ENCODE measurements at regions not wholly inside any gene's neighbourhood (a gene's known extent, or its start where the extent isn't known, plus 50 kb on each side); places are given as distances from the start of the nearest gene placed in this dataset.

DNA sequence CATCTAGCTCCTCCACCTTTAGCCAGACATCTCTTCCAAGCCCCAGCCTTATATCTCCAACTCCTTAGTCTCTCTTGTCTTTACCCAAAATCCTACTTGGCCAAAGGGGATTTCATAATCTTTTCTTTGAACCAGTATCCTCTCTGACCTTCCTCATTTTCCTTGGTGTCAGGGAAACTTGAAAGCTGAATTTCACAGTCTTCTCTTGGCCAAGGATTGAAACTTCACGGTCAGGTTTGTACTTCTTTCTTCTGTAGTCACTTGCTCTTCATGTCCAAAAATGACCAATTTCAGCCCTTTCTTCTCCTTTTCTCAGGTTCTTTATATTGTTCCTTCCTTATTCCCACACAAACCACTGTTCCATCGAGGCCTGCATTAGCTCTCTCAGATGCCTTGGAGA is 473.7 kb upstream of the KLF4 start:
- DNase-seq (ENCODE audit: low read depth in 2 of 2) = no peak

DNA sequence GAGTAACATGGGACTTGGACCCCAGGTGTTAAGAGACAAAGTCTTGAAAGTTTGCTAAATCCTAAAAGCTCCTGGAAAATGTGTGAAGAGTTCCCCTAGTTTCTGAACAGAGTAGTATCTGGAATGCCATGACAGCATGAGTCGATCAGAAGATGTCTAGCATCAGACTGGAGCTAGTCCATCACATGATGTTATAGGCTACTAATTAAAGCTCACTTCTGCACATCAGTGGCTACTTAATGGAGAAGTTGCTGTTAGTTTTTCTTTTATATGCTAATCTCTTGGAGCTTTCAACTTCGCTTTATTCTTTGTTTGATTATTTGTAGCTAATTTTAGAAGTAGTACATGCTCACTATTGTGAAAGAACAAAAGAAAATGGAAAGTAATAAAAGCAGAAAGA is 471.3 kb upstream of the KLF4 start:
- no peak for DNase-seq (ENCODE audit: low read depth in 2 of 2)

DNA sequence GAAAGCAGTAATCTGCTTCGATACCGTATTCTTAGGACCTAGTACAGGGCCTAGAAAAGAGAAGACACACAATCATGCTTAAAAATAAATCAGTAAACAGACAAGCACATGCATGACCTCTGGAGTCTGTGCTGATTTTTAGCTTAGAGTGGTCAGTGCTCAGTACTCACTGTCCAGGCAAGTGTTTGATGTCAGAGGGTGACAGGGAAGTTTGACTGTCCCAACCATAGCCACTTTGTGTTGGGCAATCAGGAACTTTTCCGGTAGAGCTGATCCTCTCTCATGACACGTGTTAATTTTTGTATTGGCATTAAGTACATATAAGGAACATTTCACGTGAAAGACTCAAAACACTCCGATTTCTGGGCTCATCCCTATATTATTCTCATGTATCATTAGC is 464.7 kb upstream of the KLF4 start:
- no peak for DNase-seq (ENCODE audit: low read depth in 2 of 2)

DNA sequence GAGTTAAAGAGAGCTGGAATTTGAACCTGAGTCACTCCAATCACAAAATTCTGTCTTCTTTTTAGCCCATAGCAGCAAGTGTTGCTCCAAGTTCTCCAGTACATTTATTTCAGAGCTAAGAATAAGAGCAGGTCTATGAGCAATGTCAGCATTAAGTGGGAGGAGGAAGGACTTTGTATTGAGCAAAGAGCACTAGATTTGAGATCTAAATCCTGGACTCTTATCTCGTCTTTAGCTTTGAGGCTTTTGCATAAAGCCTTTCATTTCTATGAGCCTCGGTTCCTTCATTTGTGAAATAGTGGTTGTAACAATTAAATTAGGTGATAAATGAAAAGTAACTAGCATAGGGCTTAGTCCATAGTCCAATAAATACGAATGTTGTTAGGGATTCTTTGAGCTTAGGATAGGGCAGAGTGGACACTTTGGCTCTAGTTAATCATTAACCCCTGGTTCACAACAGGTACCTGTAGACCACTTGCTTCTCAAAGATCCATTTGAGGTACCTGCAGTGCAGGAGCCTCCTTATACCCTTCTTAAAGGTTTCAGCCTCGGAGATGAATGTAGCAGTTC is 464.1 kb upstream of the KLF4 start:
- DNase-seq (ENCODE audit: low read depth in 2 of 2) = no peak

DNA sequence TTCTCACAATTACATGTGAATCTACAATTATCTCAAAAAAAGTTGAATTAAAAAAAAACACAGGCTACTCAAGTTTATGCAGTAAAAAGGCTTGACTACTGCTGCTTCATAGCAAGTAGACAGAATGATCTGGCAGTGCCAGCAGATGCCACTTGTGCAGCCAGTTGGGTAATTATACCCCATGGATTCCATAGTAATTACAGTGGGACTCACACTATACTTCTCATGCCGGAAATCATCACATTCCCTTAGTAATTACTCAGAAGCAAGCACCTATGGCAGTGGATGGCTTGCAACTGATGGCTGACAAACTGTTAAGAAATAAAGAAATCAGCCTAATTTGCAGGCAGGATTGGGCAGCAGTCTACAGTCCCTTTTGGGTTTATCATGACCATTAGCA is 463.2 kb upstream of the KLF4 start:
- DNase-seq (ENCODE audit: low read depth in 2 of 2) = no peak

DNA sequence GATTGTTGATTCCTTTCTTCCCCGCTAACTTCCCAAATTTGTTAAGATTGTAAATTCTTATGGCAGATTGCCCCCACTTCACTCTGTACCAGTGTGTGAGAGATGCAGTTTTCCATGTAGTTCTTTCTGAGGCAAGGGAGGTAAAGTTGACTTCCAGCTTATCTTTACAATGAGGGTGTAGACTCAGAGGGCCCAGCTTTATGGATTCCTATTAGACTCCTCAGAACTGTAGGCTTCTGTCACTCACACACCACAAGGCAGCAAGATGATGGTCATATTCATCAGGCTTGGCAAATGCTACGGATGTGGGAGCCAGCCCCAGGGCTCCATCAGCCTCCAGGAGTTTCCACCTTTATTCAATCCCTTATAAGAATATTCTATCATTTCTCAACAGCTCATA is 461.9 kb upstream of the KLF4 start:
- no peak for DNase-seq (ENCODE audit: low read depth in 2 of 2)

DNA sequence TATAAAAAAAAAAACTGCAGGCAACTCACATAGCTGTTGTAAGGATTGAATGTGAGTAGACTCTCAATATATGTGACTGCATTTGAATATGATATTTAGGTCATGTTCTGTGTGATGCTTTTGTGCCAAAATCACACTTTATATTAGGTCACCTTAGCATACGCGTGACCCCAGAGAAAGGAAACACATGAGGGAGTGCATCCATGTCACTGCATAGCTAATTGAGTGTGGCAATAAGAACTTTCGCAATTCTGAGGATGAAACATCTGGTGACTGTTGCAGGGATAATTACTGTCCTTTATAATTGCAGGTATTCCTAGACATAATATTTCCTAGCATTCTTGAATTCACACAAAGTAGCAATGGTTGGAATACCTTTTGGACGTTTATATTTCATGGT is 459.5 kb upstream of the KLF4 start:
- no peak for DNase-seq (ENCODE audit: low read depth in 2 of 2)

DNA sequence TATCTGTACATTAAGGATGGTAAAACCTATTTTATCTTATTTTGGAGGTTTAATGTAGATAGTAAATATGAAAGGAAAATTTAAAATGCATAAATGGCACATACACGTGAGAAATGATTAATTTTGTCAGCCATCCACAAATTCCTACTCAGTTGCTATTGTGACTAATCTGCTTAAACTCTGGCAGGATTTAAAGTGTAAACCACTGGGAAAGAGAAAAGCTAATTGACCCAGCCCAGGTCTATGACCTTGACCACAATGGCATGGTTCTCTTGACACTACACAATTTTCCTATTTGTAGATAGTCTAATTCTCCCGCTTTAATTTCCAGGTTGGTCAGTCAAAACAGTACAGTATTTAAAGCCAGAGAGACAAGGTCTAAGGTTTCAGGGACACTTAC is 459.0 kb upstream of the KLF4 start:
- DNase-seq (ENCODE audit: low read depth in 2 of 2) = no peak

DNA sequence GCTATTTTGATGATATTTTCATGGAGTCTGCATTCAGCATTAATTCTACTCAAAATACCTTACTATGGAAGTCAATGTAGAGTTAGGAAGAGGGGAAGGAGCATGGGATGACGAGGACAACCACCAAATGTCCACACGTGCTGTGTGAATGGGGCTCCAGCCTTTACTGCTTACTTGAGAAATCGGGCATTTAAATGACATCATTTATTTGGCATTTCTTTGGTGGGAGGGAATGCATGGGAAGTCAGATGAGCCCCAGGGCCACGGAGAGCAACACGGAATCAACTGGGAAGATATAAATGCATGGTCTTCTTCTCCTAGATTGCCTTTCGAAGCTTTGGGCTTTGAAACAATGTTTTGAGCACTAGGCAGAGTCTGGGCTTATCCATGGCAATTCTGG is 458.5 kb upstream of the KLF4 start:
- DNase-seq (ENCODE audit: low read depth in 2 of 2) = no peak

DNA sequence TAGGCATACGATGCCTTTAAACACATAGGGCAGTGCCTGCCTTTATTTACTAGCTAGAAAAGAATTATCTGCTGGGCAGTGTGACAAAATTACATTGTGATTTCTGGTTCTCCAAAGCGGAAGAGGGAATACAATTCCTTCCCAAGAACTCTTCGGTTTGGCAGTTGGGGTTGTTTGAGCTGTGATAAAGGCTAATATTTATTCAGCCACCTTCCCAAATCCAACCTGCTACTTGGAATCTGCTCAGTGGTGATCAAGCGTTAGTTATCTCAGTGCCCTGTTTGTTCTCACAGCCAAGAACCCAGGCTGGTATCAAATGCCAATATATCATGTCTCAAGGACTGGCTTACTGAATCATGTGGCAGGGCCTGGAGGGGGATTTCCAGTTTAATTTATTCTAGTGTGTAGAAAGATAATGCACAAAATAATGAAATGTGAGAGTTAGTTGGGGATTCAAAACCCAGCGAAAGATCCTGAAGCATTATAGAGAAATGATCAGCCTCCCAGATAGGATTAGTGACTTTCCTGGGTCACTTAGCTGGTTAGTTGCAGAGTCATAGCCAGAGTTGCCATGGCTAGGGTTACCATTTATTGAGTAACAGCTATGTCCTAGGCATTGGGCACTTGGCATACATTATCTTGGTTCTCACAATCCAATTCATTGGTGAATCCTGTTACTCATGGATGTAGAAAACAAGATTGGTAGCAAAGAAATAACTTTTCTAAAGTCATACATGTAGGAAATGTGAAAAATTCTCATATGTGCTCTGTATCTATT is 457.0 kb upstream of the KLF4 start:
- no peak for DNase-seq (ENCODE audit: low read depth in 2 of 2)

DNA sequence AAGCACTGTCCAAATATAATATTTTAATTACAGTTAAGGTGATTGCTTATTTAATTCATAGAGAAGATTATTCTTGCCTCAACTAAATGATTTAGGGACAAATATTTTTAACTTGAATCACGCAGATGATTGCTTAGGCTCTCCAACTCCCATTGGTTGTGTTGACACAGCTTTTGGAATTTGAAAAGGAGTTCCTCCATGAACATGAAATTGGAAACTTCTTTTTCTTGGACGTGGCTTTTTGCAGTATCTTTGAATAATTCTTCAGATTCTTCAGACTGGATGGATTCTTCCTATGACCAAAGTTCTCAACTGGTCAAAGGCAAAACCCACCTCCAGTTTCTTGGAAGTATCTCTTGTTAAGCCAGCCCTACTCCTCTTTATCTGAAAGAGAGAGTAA is 456.4 kb upstream of the KLF4 start:
- no peak for DNase-seq (ENCODE audit: low read depth in 2 of 2)

DNA sequence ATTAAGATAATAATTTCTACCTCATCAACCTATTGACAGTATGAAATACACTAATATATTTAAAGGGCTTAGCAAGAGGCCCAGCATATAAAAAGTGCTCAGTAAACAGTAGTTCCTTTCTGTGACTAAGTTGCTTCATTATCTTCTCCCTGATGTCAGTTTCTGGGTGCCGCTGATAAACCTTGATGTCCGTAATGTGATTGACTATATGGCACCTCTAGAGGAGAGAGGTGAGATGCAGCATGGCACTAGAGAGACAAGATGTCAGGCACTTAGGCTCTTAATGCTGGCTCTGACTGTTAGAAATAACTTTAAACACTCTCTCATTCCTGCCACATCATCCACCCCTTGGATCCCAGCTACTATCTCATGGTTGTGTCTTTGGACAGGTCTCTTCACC is 455.9 kb upstream of the KLF4 start:
- DNase-seq (ENCODE audit: low read depth in 2 of 2) = no peak

DNA sequence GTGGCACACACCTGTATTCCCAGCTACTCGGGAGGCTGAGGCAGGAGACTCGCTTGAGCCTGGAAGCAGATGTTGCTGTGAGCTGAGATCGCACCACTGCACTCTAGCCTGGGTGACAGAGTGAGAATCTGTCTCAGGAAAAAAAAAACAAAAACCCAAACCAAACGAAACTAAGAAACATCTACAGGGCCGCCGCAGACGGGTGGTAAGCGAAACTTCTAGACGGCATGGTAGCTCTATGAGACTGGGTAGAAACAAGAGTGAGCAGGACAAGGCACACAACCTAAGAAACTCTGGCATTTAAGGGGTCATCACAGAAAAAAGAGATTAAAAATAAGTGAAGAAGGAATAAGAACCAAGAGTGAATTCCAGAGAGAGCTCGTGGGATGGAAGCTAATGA is 454.8 kb upstream of the KLF4 start:
- DNase-seq (ENCODE audit: low read depth in 2 of 2) = no peak

DNA sequence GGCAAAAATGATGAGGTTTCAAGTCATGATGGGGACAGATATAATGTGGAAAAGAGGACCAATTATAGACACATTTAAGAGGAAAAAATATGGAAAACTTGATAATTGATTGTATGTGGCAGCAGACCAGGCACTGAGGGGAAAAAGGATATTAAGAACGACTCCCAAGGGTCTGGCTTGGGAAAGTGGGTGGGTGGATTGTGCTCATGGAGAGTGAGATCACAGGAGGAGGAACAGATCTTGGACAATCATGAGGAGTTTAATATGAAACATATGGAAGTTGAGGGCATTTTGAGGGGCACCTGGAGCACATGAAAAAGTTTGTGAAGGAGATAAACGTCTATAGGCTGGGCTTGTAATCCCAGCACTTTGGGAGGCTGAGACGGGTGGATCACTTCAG is 454.3 kb upstream of the KLF4 start:
- no peak for DNase-seq (ENCODE audit: low read depth in 2 of 2)

DNA sequence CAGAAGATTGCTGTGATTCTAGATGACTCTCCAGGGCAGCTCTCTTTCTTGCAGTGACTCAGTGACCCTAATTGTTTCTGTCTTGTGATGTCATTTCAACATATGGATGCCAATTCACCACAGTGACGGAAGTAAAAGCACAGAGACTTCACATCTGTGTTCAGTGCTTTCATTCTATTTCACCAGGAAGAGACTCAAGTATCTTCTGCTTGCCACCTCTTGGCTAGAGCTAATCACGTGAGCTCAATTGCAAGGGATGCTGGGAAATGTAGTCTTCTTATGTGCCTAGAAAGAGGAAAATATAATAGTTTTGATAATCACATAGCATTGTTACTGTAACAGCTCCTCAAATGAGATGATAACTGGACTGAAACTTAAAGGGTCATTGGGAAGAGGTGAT is 453.3 kb upstream of the KLF4 start:
- no peak for DNase-seq (ENCODE audit: low read depth in 2 of 2)

DNA sequence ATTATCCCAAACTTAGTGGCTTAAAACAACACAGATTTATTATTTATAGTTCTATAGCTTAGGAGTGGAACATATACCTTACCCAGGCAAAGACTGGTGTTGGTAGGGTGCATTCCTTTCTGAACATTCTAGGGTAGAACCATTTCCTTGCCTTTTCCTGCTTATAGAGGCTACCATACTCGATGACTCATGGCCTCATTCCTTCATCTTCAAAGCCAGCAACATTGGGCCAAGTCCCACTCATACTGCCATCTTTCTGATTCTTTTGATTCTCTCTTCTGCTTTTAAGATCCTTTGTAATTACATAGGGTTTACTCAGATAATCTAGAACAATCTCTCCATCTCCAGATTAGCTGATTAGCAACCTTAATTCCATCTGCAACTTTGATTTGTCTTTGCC is 452.7 kb upstream of the KLF4 start:
- no peak for DNase-seq (ENCODE audit: low read depth in 2 of 2)

DNA sequence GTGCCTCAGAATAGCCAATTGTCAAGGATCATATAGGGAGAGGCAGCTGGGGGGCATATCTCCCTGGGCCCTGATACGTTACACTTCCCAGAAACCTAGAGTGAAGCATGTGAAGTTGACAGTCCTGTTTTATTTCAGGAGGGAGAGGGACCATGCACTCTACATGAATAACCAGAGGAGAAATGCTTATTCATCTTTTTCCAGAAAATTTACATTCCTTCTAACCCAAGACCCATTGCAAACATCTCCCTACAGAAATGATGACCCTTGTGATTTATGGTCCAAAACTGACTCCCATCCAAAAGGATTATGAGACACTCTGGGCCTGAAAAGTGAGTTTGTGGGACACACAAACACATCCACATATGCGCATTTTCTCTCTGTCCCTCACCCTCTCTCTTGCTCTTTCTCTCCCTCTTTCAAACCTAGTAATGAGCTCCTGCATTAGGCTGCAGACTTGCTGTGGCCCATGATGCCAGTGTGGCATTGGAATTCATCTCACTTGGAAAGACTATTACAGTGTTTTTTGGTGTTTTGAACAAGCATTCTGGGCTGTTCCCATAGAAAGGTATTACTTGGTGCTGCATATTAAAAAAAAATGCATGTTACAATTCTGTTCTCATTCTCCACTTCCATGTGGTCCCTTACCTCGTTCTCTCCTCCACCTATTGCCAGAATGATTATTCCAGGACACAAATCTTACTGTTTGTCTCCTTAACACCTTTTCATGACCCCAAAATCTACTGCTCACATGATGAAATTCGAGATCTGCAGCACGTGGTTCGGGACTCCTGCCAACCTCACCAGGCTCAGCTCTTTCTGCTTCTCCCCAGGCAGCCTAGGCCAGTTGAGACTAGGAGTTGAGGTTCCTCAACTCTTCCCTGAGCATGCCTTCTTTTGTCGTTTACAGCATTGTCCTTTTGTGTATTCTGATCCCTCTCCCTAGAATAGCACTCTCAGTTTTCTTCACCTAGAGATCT is 451.3 kb upstream of the KLF4 start:
- no peak for DNase-seq (ENCODE audit: low read depth in 2 of 2)

DNA sequence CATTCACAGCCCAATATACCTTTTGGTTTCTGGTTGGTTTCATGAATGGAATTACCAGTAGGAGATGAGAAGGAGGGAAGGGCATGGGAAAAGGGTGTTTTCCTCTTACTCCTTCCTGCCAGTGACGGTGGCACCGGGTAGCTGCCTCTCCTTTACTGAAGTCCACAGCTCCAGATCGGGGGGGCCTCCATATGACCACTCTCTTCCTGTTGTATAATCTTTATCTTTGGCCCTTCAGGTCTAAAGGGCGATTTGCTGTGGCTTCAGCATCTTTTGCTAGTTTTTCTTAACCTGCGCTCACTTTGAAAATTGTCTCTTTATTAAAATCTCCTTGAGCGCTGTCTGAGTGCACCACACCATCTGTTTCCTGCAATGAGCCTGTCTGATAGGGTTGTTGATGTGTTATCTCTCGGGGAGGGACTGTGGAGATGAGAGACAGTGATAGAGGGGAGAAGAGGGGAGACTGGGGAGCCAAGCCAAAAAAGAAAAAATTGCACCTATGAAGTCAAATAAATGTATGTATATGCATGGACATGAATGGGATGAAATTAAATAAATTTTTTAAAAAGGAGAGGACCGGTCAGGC is 449.3 kb upstream of the KLF4 start:
- DNase-seq (ENCODE audit: low read depth in 2 of 2) = no peak

DNA sequence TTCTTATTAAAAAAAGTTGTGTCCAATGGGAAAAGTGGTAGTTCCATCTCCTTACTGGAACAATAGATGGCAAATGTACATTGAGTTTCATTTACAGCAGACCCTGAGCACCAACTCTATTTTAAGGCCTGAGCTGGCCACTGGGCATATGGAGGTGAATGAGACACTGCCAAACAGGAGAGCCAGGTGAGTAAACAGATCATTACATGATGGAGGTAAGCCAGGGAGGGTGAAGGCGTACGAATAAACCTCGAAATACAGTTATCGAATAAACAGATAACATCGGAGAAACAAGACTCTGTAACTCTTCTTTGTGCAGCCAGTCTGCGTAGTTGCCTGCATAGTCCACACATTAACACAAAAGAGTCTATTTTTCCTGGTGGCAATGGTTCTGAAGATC is 446.4 kb upstream of the KLF4 start:
- DNase-seq (ENCODE audit: low read depth in 2 of 2) = no peak

DNA sequence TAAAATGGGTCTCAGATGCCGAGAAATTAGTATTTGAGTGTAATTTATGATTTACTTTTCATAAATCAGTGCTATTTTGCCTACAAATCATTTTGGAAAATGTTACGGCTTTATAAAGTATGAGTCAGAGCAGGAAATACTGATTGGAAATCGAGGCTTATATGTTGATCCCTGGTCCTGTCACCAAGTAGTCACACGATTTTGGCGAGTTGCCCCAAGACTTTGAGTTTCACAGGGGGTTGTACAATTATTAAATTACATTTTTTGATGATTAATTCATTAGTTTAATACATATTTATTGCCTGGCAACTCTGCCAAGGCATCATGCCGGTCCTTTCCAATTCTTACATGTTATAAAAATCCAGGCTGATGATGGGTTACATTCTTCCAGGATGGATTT is 443.9 kb upstream of the KLF4 start:
- no peak for DNase-seq (ENCODE audit: low read depth in 2 of 2)

DNA sequence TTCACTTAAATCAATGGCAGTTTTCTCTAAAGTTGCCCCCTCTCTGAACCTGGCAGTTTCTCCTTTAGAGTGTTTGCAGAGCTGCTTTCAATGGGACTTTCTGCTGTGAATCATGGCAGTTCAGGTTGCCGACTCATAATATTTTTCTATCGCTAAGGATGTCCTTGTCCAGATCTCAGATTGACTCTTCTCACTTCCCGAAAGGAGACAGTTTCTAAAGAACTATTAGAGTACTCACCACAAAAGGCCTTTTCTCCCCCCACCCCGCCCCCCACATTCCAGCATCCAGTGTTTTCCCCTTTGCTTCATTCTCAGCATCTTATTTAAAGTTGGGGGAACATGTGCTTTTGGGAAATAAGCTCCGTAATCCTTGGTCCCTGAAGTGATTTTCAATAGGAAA is 443.5 kb upstream of the KLF4 start:
- DNase-seq (ENCODE audit: low read depth in 2 of 2) = no peak

DNA sequence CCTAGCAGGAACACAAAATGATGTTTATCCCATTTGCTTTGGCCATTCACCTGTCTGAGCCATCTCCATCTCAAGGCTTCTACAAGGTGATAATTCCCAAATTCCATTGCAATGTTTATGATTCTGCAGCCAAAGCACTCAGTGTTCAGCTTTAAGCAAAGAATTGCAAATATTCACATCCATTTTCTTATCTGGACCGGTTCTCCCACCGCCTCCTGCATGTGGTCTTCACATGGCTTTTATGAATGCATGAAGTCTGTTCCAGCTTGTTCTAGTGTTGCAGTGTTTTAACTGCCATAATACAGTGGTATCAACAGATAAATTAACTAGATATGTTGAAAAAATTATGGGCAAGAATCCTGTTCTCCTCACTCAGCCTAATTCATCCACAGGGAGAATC is 443.0 kb upstream of the KLF4 start:
- no peak for DNase-seq (ENCODE audit: low read depth in 2 of 2)

Data from dermis microvascular lymphatic vessel endothelial cell (primary cell).